GM12873 (cell line): ENCODE measurements at regions not wholly inside any gene's neighbourhood (a gene's known extent, or its start where the extent isn't known, plus 50 kb on each side); places are given as distances from the start of the nearest gene placed in this dataset.

ENCODE experiments used
- TF ChIP-seq, protein P1 (sequence below): IDR thresholded peaks from 2 replicates; pipeline ENCODE4 v1.5.1; 2012; ENCODE audit warnings: low read depth, mild to moderate bottlenecking, moderate library complexity, low read length, control low read depth; ENCODE audit not compliant: insufficient read depth; ENCODE audit errors: missing control alignments

DNA sequence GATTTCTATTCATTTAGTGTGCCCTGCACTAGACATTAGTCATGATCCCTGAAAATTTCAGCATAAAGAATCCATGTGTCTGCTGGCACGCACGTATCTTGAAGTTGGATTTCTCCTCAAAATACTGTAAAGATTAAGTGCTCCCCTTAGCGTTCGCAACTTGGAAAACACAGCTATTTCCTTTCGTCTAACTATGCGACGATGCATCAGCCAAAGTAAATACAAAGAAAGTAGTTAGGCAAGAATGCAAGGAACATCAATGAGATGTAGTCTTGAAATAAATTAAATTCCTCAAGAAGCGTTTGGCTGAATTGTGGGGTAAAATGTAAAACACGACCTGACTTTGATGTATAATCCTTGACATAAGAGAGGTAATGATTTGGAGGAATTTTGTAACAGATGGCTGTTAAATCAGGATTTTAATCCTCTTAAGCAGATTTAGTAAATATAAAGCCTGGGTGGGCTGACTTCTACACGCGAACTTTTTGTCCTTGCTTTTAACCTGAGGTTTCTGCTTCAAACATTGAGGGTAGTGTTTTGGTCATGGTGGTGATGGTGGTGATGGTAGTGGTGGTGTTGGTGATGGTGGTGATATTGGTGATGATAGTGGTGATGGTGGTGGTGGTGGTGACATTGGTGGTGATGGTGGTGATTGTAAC, 88.2 kb downstream of the FOXF2 start:
- TF ChIP-seq, protein P1, sequence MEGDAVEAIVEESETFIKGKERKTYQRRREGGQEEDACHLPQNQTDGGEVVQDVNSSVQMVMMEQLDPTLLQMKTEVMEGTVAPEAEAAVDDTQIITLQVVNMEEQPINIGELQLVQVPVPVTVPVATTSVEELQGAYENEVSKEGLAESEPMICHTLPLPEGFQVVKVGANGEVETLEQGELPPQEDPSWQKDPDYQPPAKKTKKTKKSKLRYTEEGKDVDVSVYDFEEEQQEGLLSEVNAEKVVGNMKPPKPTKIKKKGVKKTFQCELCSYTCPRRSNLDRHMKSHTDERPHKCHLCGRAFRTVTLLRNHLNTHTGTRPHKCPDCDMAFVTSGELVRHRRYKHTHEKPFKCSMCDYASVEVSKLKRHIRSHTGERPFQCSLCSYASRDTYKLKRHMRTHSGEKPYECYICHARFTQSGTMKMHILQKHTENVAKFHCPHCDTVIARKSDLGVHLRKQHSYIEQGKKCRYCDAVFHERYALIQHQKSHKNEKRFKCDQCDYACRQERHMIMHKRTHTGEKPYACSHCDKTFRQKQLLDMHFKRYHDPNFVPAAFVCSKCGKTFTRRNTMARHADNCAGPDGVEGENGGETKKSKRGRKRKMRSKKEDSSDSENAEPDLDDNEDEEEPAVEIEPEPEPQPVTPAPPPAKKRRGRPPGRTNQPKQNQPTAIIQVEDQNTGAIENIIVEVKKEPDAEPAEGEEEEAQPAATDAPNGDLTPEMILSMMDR: no peak

GRCh38 chr6:1479095-1479494, 89.7 kb downstream of the FOXF2 start:
- TF ChIP-seq, protein P1: no peak

- TF ChIP-seq, protein P1: no peak
These were observed 90.3 kb downstream of the FOXF2 start for GRCh38 chr6:1479601-1480221.

GRCh38 chr6:1481286-1481685, 91.9 kb downstream of the FOXF2 start:
- TF ChIP-seq, protein P1: no peak

DNA sequence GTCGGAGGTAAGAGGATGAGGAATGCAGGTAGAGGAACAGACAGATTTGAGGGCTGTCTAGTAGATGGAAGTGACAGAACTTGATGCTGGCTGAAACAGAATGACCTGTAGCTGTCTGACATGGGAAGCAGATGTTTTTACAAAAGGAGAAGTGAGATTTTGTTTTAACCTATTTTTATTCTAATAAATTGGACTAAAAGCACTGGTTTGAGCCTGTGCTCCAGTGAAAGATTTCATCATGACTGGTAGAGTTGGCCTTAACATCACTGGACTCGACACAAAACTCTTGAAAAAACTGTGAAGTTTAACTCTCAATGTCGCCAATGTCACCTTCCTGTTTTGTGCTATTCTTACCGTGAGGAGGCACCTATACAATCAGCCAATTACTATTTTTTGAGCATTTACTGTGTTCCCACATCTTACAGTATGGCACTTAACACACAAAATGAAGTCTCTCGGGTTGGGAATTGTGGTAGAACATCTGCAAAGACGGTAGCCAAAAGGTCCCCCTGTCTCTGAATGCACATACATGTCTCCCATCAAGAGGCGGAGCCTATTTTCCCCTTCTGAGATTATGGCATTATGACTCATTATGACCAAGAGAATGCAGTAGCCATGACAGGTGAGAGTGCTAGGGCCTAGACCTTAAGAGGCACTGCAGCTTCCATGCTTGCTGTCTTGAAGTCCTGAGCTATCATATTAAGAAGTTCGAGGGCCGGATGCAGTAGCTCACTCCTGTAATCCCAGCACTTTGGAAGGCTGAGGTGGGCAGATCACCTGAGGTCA, 93.2 kb downstream of the FOXF2 start:
- TF ChIP-seq, protein P1: no peak

- TF ChIP-seq, protein P1: no peak
These were observed 96.3 kb downstream of the FOXF2 start for GRCh38 chr6:1485678-1486077.

GRCh38 chr6:1486387-1486786, 97.0 kb downstream of the FOXF2 start:
- TF ChIP-seq, protein P1: no peak
